ENCODE measurements at regions not wholly inside any gene's neighbourhood (a gene's known extent, or its start where the extent isn't known, plus 50 kb on each side); places are given as distances from the start of the nearest gene placed in this dataset.

- Histone ChIP-seq H3K9me3 (ENCODE audit: control extremely low read depth in 1 of 3, control insufficient read depth in 2 of 3, insufficient read depth in 1 of 3, low read length in 2 of 3) (no peaks in the 10 kb centered on the region), H3K4me1 (ENCODE audit: control insufficient read depth in 2 of 2, insufficient read depth in 2 of 2, low read length in 2 of 2) (no peaks in the 10 kb centered on the region), H3K27ac (ENCODE audit: low read length in 2 of 2) (no peak overlapping the region), H3K4me2 (replicated peaks; ENCODE audit: low read depth, low read length, poor library complexity, severe bottlenecking) (no peak overlapping the region), H3K9ac (ENCODE audit: low read length) (no peak overlapping the region), H3K27me3 (replicated peaks in 1 of 4; ENCODE audit: control extremely low read depth in 1 of 4, control insufficient read depth in 3 of 4, insufficient read depth in 4 of 4, low read length in 3 of 4) (no peaks in the 10 kb centered on the region), H3K4me3 (ENCODE audit: control extremely low read depth in 1 of 5, extremely low read depth in 1 of 5, insufficient read depth in 1 of 5, low read depth in 2 of 5, low read length in 4 of 5) (no peak overlapping the region), H2AFZ (ENCODE audit: insufficient read depth, low read depth, low read length, poor library complexity, severe bottlenecking) (no peak overlapping the region), H3K36me3 (replicated peaks in 1 of 2; ENCODE audit: control extremely low read depth in 1 of 2, control insufficient read depth in 1 of 2, extremely low read depth in 1 of 2, insufficient read depth in 2 of 2, low read length in 1 of 2) (no peaks in the 10 kb centered on the region), H3K79me2 (ENCODE audit: control insufficient read depth, insufficient read depth, low read length) (no peaks in the 10 kb centered on the region), H4K20me1 (ENCODE audit: control insufficient read depth, insufficient read depth, low read length, poor library complexity, severe bottlenecking) (no peaks in the 10 kb centered on the region)
- Mint-ChIP-seq H3K27ac (no peak overlapping the region), H3K9me3 (ENCODE audit: insufficient read depth) (no peaks in the 10 kb centered on the region), H3K27me3 (no peaks in the 10 kb centered on the region), H3K4me3 (no peak overlapping the region), H3K4me1 (no peaks in the 10 kb centered on the region)
- ATAC-seq (ENCODE audit: low read depth) (no peak), DNase-seq (no peak)
- TF ChIP-seq, protein P1, sequence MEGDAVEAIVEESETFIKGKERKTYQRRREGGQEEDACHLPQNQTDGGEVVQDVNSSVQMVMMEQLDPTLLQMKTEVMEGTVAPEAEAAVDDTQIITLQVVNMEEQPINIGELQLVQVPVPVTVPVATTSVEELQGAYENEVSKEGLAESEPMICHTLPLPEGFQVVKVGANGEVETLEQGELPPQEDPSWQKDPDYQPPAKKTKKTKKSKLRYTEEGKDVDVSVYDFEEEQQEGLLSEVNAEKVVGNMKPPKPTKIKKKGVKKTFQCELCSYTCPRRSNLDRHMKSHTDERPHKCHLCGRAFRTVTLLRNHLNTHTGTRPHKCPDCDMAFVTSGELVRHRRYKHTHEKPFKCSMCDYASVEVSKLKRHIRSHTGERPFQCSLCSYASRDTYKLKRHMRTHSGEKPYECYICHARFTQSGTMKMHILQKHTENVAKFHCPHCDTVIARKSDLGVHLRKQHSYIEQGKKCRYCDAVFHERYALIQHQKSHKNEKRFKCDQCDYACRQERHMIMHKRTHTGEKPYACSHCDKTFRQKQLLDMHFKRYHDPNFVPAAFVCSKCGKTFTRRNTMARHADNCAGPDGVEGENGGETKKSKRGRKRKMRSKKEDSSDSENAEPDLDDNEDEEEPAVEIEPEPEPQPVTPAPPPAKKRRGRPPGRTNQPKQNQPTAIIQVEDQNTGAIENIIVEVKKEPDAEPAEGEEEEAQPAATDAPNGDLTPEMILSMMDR (IDR thresholded peaks at IDR 0.05) = no peak
- TF ChIP-seq EZH2 (IDR thresholded peaks at IDR 0.05; ENCODE audit: borderline replicate concordance, insufficient read depth, low read depth, low read length, poor library complexity, severe bottlenecking) = no peak
- ChIA-PET POLR2A (no interaction called here), CTCF (no interaction called here)
- intact Hi-C loops (cut with micrococcal nuclease) = loop anchor here (5.0 kb wide), 1 partner anchor 1017 kb away; the partner anchor contains the start of gene HTR1E
- 67% methylated on average over 1 of the region's 1 CpG for WGBS (ENCODE audit: insufficient coverage)
These were observed 278.1 kb upstream of the SYNCRIP start for GRCh38 chr6:85920782-85921181.

DNA sequence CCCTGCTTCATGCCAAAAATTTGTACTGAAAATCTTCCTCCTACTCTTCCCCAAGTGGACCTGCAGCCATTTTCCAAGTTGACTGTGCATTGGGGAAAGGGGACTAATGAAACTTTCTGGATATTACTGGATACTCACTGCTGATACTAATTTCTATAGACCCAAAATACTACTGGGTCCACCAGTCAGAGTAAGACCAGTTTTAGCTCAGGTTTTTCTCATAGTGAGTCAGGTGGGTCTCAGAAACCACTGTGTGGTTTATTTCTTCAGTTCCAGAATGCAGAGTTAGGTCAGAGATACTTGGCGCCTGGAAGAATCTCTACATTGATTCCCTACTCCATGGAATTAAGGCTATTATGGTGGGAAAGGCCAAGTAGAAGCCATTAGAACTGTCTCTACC, 274.8 kb upstream of the SYNCRIP start:
- no peaks in the 10 kb centered on the region for H3K36me3 ChIP-seq (replicated peaks in 1 of 2; ENCODE audit: control extremely low read depth in 1 of 2, control insufficient read depth in 1 of 2, extremely low read depth in 1 of 2, insufficient read depth in 2 of 2, low read length in 1 of 2)
- H3K79me2 ChIP-seq (ENCODE audit: control insufficient read depth, insufficient read depth, low read length) = no peaks in the 10 kb centered on the region
- no peak overlapping the region for H2AFZ ChIP-seq (ENCODE audit: insufficient read depth, low read depth, low read length, poor library complexity, severe bottlenecking)
- Mint-ChIP-seq H3K27ac (no peak overlapping the region), H3K27me3 (no peaks in the 10 kb centered on the region), H3K4me1 (no peaks in the 10 kb centered on the region), H3K9me3 (ENCODE audit: insufficient read depth) (no peaks in the 10 kb centered on the region), H3K4me3 (no peak overlapping the region)
- TF ChIP-seq, protein P1 (IDR thresholded peaks at IDR 0.05) = no peak
- TF ChIP-seq EZH2 (IDR thresholded peaks at IDR 0.05; ENCODE audit: borderline replicate concordance, insufficient read depth, low read depth, low read length, poor library complexity, severe bottlenecking) = no peak
- H3K4me1 ChIP-seq (ENCODE audit: control insufficient read depth in 2 of 2, insufficient read depth in 2 of 2, low read length in 2 of 2) = no peaks in the 10 kb centered on the region
- no CpG with 5 or more reads among the region's 1 CpG for WGBS (ENCODE audit: insufficient coverage)
- ATAC-seq (ENCODE audit: low read depth) (no peak), DNase-seq (no peak)
- no peaks in the 10 kb centered on the region for H3K9me3 ChIP-seq (ENCODE audit: control extremely low read depth in 1 of 3, control insufficient read depth in 2 of 3, insufficient read depth in 1 of 3, low read length in 2 of 3)
- no peaks in the 10 kb centered on the region for H3K27me3 ChIP-seq (replicated peaks in 1 of 4; ENCODE audit: control extremely low read depth in 1 of 4, control insufficient read depth in 3 of 4, insufficient read depth in 4 of 4, low read length in 3 of 4)
- H4K20me1 ChIP-seq (ENCODE audit: control insufficient read depth, insufficient read depth, low read length, poor library complexity, severe bottlenecking) = no peaks in the 10 kb centered on the region
- no peak overlapping the region for H3K4me2 ChIP-seq (replicated peaks; ENCODE audit: low read depth, low read length, poor library complexity, severe bottlenecking)
- POLR2A ChIA-PET = no interaction called here
- H3K9ac ChIP-seq (ENCODE audit: low read length) = no peak overlapping the region
- CTCF ChIA-PET = interaction anchor here (0.6 kb wide), 1 partner anchor 9 kb away, joined by 3 read pairs; no protein-coding TSS in a partner anchor
- no peak overlapping the region for H3K4me3 ChIP-seq (ENCODE audit: control extremely low read depth in 1 of 5, extremely low read depth in 1 of 5, insufficient read depth in 1 of 5, low read depth in 2 of 5, low read length in 4 of 5)
- intact Hi-C loops (cut with micrococcal nuclease) = no loop called here
- H3K27ac ChIP-seq (ENCODE audit: low read length in 2 of 2) = no peak overlapping the region
